Brain pericyte (primary cell): ENCODE measurements at regions not wholly inside any gene's neighbourhood (a gene's known extent, or its start where the extent isn't known, plus 50 kb on each side); places are given as distances from the start of the nearest gene placed in this dataset.

Experiments
- DNase-seq: peaks from one replicate; pipeline ENCODE4 v3.0.0-alpha.2; 2012; ENCODE audit warnings: low read depth, low spot score

GRCh38 chr2:18425210-18425703, 135.2 kb downstream of the RDH14 start:
- no peak for DNase-seq

- no peak for DNase-seq
Measured at GRCh38 chr2:18423636-18424035, 136.8 kb downstream of the RDH14 start.

GRCh38 chr2:18422432-18423165, 137.9 kb downstream of the RDH14 start:
- no peak for DNase-seq

- peak; percentile 34 for DNase-seq
Measured at GRCh38 chr2:18413676-18414396, 146.6 kb downstream of the RDH14 start.

GRCh38 chr2:18412980-18413675, 147.3 kb downstream of the RDH14 start:
- no peak for DNase-seq

GRCh38 chr2:18411626-18412025, 148.8 kb downstream of the RDH14 start:
- DNase-seq = no peak

- DNase-seq = no peak
Measured at GRCh38 chr2:18410543-18410942, 149.9 kb downstream of the RDH14 start.

- DNase-seq = no peak
Measured at GRCh38 chr2:18408638-18409037, 151.8 kb downstream of the RDH14 start.

- DNase-seq = no peak
Measured at GRCh38 chr2:18406219-18406618, 154.2 kb downstream of the RDH14 start.

GRCh38 chr2:18404708-18405107, 155.7 kb downstream of the RDH14 start:
- no peak for DNase-seq

GRCh38 chr2:18403921-18404522, 156.4 kb downstream of the RDH14 start:
- no peak for DNase-seq

GRCh38 chr2:18402831-18403230, 157.6 kb downstream of the RDH14 start:
- no peak for DNase-seq

GRCh38 chr2:18401471-18401870, 159.0 kb downstream of the RDH14 start:
- no peak for DNase-seq

GRCh38 chr2:18399601-18400000, 160.9 kb downstream of the RDH14 start:
- no peak for DNase-seq

GRCh38 chr2:18398833-18399232, 161.6 kb downstream of the RDH14 start:
- no peak for DNase-seq

GRCh38 chr2:18396329-18397010, 164.0 kb downstream of the RDH14 start:
- no peak for DNase-seq

- DNase-seq = no peak
Measured at GRCh38 chr2:18395555-18395954, 164.9 kb downstream of the RDH14 start.

- DNase-seq = peak; percentile 29
Measured at GRCh38 chr2:18387441-18388206, 172.8 kb downstream of the RDH14 start.

GRCh38 chr2:18384242-18384641, 176.2 kb downstream of the RDH14 start:
- DNase-seq = no peak

GRCh38 chr2:18381386-18381785, 179.1 kb downstream of the RDH14 start:
- no peak for DNase-seq

- DNase-seq = peak; percentile 48
Measured at GRCh38 chr2:18380321-18380720, 180.1 kb downstream of the RDH14 start.
